BJ (cell line): ENCODE measurements at regions not wholly inside any gene's neighbourhood (a gene's known extent, or its start where the extent isn't known, plus 50 kb on each side); places are given as distances from the start of the nearest gene placed in this dataset.

Experiments
- CTCF ChIA-PET: fragments of 350-600 bp; formaldehyde crosslinking; extraction: SDS; loops from one replicate; lab custom pipeline; 2021; ENCODE audit warnings: antibody characterized with exemption, inconsistent platforms; lab: Yijun Ruan, JAX
- POLR2A ChIA-PET: fragments of 300-600 bp; sonication (Branson Sonifier 250); formaldehyde crosslinking; extraction: SDS; loops from one replicate; lab custom pipeline; 2021; ENCODE audit warnings: antibody characterized with exemption; lab: Charles Lee
- DNase-seq: peaks from one replicate; pipeline ENCODE4 v3.0.0-alpha.2; 2011; ENCODE audit warnings: low read depth
- H3K27me3 ChIP-seq: 2 replicates; pipeline ENCODE4 v1.6.0; 2011; ENCODE audit warnings: low read length; ENCODE audit not compliant: control insufficient read depth, insufficient read depth
- H3K36me3 ChIP-seq: 2 replicates; pipeline ENCODE4 v1.5.1; 2011; ENCODE audit warnings: low read length; ENCODE audit not compliant: control insufficient read depth, insufficient read depth
- H3K4me3 ChIP-seq: 2 replicates; pipeline ENCODE4 v1.5.1; 2011; ENCODE audit warnings: low read depth, mild to moderate bottlenecking, control low read depth, low read length
- CTCF ChIP-seq: IDR thresholded peaks from 2 replicates; pipeline ENCODE4 v1.5.1; 2011; ENCODE audit warnings: low read depth, mild to moderate bottlenecking, control low read depth, inconsistent platforms, low read length, moderate library complexity; ENCODE audit not compliant: insufficient read depth

GRCh38 chr3:159766563-159767185, 222.0 kb upstream of the IL12A start:
- no peaks in the 10 kb centered on the region for H3K27me3 ChIP-seq
- DNase-seq, result no peak
- ChIA-PET POLR2A (interaction anchor here (0.7 to 1.0 kb wide), 2 partner anchors 9 to 32 kb away, joined by 3 to 4 read pairs; no protein-coding TSS in a partner anchor), CTCF (interaction anchor here (0.9 to 5.6 kb wide), 14 partner anchors 9 to 239 kb away, joined by 3 to 47 read pairs (median 6); no protein-coding TSS in a partner anchor)
- no peaks in the 10 kb centered on the region for H3K36me3 ChIP-seq
- peak overlapping the region; percentile 81 for H3K4me3 ChIP-seq
- TF ChIP-seq CTCF, result peak; percentile 65

- ChIA-PET CTCF (interaction anchor here (0.8 to 1.5 kb wide), 5 partner anchors 12 to 235 kb away, joined by 3 to 7 read pairs (median 3); no protein-coding TSS in a partner anchor), POLR2A (interaction anchor here (0.6 kb wide), 1 partner anchor 20 kb away, joined by 16 read pairs; no protein-coding TSS in a partner anchor)
- TF ChIP-seq CTCF, result no peak
Observed at GRCh38 chr3:159770998-159771397, 217.6 kb upstream of the IL12A start.

GRCh38 chr3:159771865-159772611, 216.6 kb upstream of the IL12A start:
- H3K27me3 ChIP-seq, result no peaks in the 10 kb centered on the region
- H3K4me3 ChIP-seq, result no peak overlapping the region
- no peaks in the 10 kb centered on the region for H3K36me3 ChIP-seq
- CTCF ChIA-PET, result interaction anchor here (1.0 to 1.5 kb wide), 3 partner anchors 11 to 234 kb away, joined by 3 to 7 read pairs (median 3); no protein-coding TSS in a partner anchor
- POLR2A ChIA-PET, result no interaction called here
- no peak for TF ChIP-seq CTCF
- DNase-seq, result no peak

More at GRCh38 chr3:159770998-159771397, 217.6 kb upstream of the IL12A start:
- H3K27me3 ChIP-seq, result no peaks in the 10 kb centered on the region
- no peak overlapping the region for H3K4me3 ChIP-seq
- no peaks in the 10 kb centered on the region for H3K36me3 ChIP-seq
- no peak for DNase-seq

GRCh38 chr3:159773706-159774105, 214.9 kb upstream of the IL12A start:
- Histone ChIP-seq H3K27me3 (no peaks in the 10 kb centered on the region), H3K4me3 (no peak overlapping the region), H3K36me3 (no peaks in the 10 kb centered on the region)
- ChIA-PET CTCF (interaction anchor here (2.8 kb wide), 1 partner anchor 12 kb away, joined by 11 read pairs; no protein-coding TSS in a partner anchor), POLR2A (interaction anchor here (0.6 kb wide), 1 partner anchor 99 kb away, joined by 9 read pairs; no protein-coding TSS in a partner anchor)
- DNase-seq, result no peak
- TF ChIP-seq CTCF, result no peak
